Pons (tissue), 1 donor: ENCODE measurements at regions not wholly inside any gene's neighbourhood (a gene's known extent, or its start where the extent isn't known, plus 50 kb on each side); places are given as distances from the start of the nearest gene placed in this dataset.

Experiments
- DNase-seq: peaks from one replicate; pipeline ENCODE4 v3.0.0-alpha.2; 2016; ENCODE audit warnings: low spot score

DNA sequence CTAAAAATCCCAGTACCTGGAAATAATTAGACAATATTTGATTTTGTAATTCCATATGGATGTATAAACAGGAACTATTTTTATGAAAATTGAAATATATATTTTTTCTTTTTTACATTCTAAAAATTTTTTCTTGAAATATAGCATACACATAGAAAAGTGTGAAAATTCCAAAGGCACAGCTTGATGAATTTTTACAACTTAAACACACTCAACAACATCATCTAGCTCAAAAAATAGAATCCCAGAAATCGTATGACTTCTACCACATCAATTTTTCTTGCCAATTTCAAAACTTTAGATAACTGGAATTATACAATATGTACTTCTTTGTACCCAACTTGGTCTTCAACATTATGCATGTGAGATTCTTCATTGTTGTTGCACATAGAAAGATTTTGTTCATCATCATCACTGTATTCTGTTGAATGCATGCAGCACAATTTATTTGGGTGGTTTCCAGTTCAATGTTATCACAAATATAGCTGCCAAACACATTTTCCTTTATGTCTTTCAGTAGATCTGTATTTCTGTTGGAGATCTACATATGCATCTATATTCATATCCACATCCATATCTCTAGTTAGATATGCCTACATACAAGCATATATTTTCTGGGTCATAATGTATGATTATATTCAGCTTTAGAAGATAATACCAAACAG lies 340.7 kb upstream of the SLIT2 start:
- no peak for DNase-seq

DNA sequence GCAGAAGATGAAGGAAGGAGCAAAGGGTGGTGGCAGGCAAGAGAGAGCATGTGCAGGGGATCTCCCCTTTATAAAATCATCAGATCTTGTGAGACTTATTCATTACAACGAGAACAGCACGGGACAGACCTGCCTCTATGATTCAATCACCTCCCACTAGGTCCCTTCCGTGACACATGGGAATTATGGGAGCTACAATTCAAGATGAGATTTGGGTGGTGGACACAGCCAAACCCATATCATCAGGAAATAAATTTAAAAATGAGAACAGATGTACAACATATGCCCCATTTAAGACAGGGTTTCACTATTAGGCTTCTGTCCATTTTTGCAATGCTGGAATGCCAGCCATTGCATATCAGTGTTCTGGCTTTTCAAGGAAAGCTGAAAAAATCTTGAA lies 346.7 kb upstream of the SLIT2 start:
- DNase-seq, result no peak

DNA sequence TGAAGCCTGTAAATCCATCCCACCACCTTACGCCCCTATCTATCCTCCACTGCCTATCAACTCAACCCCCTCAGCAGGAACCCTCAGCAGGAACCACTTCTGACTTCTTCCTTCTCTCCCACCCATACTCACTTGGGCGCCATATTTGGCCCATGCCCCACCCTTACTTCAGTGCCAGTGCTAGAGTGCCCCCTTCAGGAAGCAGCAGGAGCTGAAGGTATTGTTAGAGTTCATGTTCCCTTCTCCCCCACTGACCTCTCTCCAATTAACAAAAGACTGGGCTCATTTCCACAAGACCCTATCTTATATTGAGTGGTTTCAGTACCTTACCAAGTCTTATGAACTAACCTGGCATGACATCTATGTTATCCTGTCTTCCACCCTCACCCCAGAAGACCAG lies 363.1 kb upstream of the SLIT2 start:
- DNase-seq, result no peak

DNA sequence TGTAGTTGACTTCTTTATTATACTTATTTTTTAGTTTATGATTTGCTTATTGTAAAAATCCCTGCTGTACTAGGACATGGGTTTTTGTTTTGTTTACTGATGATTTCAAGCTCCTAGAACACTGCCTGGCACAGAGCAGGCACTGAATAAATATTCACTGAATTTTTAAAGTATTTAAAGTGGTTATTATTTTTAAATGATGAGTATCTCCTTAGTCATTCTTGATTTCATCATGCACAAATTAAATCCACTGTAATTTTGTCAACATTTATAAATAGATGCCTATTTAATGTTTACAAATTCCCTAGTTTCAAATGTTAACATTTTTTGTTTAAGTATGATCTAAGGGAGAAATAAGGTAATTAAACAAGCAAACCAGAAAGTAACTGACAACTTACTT lies 367.9 kb upstream of the SLIT2 start:
- no peak for DNase-seq

DNA sequence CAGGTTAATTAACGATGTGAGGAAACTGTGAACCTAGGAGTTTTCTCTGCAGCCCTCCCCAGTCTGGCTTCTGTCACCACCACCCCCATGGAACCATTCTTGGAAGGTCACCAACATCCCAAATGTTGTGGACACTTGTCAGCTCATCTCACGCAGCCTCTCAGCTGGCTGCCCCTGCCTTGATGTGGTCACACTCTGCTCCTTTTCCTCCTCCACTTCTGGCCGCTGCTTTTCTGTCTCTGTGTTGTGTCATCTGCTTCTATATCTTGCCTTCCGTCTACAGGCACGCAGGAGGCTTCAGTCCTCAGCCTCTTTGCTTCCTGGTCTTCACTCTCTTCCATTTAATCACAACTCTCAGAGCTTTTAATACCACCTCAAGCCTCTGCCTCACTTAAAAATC lies 371.5 kb upstream of the SLIT2 start:
- DNase-seq, result no peak

DNA sequence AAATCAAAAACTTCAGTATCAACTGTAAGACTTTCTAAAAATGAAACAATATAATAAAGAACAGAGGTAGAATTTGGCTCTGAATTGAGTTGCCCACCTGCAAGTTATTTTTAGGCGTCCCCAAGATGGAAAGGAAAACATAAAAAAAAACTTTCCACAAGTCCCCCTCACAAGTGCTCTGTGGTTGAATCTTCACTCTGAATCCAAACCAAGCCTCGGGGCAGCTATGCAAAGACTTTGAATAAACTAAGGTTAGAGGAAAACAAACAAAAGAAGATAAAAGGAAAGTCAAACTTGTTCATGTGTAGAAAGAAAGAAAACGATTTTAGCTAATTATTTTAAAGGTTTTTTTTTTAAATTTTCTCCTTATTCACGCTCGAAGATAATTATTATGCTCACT lies 372.4 kb upstream of the SLIT2 start:
- no peak for DNase-seq

DNA sequence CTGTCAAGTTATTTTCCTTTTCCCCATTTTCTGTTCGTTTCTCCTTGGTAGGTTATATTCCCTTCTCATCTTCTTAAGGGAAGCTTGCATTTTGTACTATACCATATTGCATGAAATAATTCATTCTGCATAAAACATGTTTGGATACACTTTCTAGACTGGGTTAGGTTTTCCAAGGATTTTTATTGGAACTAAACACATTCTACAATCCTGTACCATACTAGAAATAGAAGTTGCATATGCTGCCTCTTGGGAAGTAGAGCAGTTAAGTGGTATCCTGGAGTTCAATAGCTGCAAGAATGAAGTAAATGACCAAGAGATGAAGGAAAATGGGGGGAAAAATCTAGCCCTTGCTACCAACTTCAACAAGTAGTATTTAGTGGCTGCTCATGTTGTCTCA lies 393.7 kb upstream of the SLIT2 start:
- no peak for DNase-seq

DNA sequence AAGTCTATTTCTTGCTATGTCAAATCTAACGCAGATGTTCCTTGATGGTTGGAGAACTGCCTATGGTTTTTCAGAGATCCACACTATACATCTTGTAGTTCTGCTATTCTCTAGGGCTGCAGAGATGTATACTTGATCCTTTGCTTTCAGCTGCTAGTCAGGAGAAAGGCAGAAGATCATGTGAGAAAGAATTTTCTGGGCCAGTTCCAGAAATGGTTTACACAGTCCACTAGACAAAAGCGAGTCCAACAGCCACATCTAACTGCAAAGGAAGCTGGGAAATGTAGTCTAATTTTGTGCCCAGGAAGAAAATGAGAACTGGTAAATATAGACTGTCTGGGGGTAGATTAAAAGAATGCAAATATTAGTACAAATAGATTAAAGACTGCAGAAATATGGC lies 394.3 kb upstream of the SLIT2 start:
- no peak for DNase-seq

DNA sequence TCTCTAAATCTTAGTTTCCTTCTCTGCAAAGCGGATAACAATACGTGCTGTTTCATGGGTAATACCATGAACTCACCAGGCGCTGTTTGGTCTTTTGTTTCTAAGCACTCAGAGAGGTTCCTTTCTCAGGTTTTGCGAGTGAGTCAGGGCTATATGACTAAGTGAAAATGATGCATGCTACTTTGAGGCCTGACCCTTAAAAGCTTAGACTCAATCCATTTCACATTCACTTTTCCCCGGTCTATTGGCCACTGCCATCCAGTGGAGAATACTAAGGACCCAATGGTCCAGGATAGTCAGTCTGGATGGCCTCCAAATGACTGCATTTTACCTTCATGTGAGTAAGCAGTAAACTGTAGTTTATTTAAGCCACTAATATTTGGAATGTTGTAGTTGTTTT lies 400.8 kb upstream of the SLIT2 start:
- DNase-seq, result no peak

DNA sequence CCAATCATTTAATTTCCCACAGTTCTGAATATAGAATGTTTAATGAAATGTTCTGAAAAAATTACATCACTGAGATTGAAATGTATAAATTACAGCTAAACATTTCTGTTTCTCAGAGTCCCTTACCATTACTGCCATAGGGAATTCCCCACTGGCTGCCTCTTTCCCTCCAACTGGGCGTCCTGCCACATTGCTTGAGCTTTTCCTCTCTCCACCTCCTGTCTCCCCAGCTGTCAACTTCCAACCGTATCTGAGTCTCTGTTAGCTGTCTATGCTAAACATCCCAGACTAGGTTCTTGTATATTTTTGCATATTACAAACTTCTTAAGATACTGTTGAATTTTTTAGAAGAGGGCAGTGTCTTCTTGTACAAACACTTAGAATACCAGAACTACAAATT lies 407.3 kb upstream of the SLIT2 start:
- DNase-seq, result peak; percentile 24

DNA sequence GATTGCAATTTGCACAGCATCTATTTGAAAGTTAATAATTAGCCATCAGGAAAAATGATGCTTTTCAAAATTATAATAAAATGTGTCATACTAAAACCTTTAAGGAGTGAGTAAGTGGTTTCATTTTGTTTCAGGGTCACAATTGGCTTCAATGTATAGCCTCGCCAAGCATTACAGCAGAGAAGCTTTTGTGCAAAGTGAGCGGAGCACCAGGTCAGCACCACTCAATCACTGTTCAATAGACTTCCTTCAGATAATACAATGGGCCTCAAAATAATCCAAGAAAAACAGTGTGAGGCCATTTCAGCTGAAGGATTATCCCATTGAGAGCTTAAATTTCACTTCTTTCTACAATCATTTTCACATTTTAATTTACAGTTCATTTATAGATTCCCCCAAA lies 409.2 kb upstream of the SLIT2 start:
- no peak for DNase-seq

DNA sequence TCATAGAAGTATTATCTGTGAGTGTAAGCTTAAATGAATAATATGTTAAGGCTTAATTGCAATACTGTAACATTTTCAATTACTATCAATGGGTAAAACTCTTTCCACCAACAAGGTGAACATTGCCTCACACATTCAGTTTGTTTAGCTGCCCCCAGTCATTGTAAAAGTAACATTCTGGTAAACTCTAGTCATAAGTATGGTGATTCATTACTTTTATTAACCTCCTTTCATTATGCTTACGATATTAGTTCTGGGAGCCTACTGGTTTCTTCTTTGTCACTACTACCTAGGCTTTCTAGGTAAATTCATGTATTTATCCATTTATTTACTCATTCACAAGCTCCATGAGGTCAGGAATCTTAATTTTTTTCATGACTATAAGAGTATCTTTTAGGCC lies 412.8 kb upstream of the SLIT2 start:
- no peak for DNase-seq

DNA sequence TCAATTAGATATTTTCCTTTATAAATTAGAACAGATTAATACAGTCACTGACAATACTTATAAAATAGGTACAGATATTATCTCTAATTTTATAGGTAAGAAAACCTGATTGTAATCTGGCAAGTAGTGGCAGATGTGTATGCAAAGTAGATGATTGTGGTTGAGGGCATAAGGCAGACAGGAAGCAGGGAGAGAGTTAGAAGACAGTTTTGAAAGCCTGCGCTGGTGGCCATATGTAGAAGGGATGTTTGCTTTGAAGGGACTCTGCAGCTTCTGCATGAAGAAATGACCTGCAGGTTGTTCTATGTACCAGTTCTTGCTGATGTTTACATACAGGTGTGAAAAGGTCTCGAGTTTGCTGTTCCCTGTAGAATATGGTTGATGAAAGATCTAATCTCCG lies 416.3 kb upstream of the SLIT2 start:
- no peak for DNase-seq

DNA sequence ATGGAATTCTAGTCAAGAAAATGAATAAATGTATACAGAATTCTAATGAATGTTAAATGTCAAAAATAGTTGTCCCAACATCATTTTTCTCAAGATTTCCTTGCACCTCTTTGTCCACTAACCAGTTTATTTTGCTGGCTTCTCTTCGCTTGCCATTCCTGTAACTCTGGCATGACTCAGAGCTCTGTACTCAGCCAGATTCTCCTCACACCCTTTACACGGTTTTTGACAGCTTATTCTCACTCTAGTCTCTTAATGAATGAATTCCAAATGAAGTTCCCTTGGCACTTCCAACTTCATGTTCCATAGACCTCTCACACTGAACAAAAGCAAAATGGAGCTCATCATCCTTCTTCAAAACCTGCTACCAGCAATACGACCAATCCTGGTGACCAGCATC lies 419.3 kb upstream of the SLIT2 start:
- no peak for DNase-seq

DNA sequence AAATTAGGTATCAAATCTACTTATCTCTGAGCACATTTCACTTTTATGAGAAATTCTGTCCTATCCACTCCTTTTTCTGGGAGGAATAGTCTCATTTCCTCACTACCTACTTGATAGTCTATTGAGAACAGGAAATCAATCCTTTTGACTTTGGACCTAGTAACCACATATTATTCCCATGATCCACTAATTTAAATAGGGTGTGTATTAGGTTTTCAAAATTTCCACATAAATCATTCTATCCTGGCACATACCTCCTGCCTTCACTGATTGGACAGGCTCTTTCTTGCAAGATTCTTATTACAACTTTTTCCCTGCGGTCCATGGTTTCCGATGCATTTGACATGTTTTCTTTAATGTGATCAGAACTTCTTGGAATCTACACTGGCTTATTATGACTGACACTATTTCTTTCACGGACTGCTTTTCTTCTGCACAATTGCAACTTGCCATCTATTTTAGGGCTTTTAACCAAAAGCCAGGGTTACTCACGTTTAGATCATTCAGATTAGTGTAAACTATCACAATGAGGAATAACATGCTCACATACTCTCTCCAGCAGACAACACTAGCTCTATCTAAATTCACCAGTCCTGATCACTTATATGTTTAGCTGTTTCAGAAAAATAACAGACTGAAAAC lies 419.9 kb upstream of the SLIT2 start:
- DNase-seq, result no peak

DNA sequence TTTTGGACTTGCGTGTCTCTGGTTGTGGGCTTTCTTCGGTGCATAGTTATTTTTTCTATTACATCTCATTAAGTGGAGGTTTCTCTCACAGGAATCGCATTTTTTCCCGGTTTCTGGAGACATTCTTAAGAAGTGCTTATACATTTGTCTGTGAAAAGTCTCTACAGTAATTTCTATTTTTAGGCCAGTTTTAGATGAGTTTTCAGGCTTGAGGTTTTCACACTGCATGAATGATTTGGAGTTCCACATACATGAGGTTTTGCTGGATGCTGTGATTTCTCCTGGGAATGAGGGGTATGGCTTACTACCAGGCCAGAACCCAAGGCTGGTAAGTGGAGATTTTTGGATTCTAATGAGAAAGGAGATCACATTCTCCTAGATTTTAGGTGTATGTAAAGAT lies 422.6 kb upstream of the SLIT2 start:
- no peak for DNase-seq

DNA sequence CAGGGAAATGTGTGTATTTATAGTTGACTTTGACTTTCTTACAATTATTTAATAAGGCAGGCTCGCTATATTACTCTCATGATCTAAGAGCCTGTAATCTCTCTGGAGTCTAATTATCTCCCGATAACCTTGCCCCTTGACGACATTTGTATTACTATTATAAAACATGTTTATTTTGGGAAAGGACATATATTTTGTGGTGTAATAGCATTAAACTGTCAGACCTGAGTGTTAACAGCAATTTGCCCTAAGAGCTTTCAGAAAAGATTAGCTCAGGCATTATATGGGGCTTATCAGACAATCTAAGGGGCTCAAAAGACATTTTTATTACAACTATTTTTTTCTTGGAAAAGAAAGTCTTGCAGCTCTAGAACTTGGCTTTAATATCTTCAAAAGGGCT lies 427.9 kb upstream of the SLIT2 start:
- no peak for DNase-seq

DNA sequence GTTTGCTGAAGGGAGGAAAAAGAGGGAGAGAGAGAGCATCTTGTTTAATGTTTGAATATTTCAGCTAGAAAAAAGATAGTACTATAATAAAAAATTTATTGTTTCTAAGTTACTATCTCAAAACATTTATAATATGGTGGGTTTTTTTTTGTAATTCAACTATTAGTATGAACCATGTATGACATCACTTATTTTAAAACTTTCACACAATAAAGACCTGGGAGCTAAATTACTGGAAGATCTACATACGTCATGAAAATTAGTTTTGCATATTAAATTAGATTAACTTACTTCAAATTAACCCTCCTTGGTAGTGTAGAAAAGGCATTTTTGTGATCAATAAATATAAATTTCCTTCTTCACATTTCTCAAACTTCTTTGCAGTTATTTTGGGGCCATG lies 432.0 kb upstream of the SLIT2 start:
- DNase-seq, result no peak

DNA sequence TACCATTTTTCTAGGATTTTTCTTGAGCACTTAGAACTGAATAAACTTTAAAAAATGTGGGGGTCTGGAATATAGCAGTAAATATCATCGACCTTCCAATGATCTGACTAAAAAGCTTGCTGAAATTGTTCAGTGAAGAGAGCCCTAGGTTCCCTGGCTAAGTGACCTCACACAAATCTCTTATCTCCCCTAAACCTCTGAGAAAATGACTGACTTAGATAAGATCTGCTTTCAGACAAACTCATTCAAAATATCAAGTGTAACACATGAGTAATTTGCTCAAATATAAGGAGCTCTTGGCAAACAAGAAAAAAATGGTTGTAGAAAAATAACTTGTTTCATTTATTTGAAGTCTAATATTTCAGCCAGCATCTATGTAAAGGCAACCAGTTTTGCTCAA lies 441.7 kb upstream of the SLIT2 start:
- DNase-seq, result no peak

DNA sequence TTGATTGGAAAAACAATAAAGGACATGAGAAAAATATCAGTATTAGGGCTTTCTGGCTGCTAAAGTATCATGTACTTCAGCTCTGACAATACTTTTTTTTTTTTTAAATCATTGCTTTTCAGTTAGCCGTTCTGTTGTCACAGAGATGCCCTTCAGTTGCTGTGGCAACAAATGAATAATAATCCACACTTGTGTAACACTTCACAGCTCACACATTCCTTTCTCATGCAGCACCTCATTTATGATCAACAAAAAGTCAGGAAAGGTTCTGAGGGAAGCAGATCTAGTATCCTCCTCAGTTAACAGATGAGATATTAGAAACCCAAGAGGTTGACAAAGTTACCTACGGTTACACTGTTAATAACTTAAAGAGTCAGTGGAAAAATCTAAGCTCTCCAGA lies 444.2 kb upstream of the SLIT2 start:
- no peak for DNase-seq

DNA sequence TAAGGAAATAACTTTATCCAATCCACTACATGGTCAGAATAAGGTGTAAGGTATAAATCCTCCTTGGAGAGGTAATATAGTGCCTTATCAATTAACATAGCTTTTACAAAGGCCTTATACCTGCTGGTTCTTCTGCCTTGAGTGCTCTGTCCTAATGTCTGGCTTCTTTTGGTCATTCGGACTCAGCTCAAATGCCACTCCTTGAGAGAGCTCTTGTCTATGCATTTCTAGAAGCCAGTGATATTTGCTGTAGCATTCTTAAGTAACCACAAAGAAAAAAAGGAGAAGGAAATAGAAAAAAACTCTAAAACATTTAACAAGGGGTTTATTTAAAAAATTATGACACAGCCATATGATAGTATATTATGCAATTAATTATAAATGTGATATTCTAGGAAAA lies 444.8 kb upstream of the SLIT2 start:
- no peak for DNase-seq

DNA sequence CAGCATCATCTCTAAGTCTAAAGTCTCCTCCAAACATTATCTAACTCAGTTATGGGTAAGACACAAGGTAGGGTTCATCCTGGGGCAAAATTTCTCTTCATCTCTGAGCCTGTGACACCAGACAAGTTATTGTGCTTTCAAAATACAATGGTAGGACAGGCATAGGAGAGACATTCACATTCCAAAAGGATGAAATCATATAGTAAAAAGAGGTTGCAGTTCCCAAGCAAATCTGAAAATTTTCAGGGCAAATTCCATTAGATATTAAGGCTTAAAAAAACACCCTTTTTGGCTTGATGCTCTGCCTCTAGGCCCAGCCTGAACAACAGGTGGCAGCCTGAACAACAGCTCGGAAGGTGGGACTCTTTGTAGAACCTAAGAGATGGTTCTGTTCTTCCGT lies 448.3 kb upstream of the SLIT2 start:
- no peak for DNase-seq

DNA sequence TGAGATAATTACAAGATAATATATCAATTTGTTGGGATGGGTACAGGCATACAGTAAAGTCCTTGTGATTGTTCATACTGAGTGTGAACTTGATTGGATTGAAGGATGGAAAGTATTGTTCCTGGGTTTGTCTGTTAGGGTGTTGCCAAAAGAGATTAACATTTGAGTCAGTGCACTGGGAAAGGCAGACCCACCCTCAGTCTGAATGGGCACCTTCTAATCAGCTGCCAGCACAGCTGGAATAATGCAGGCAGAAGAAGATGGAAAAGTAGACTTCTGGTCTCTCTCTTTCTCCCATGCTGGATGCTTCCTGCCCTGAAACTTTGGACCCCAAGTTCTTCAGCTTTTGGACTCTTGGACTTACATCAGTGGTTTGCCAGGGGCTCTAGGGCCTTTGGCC lies 457.9 kb upstream of the SLIT2 start:
- DNase-seq, result no peak

DNA sequence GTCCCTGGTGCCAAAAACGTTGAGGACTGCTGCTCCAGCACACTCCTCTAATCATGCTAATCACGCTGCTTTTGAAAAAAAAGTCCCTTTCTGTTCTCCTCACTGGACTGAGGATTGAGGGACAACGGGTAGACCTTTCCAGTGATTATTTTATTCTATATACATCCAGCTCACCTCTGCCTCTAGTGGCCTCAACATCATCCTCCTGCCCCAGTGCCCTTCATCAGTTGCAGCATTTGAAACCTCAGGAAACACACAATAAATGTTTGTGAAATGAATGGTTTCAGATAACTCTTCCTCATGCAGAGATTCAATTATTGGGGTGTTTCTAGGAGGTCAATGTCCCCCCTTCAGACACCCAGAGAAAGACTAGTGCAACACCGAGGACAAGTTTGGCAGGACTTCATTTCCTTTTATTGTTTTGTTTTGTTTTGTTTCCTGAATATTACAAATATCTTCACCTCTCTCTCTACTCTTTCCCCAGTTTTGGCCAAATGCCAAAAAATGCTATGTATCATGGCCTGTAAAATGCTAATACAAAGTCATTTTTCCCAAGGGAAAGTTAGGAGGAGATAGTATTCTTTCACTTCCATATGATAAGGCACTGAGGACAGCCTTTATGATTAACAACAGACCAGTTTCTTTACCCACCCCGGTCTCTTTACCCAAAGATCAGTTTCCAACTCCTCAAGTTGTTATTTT lies 460.1 kb upstream of the SLIT2 start:
- DNase-seq, result no peak
